SK-N-MC (cell line): ENCODE measurements at regions not wholly inside any gene's neighbourhood (a gene's known extent, or its start where the extent isn't known, plus 50 kb on each side); places are given as distances from the start of the nearest gene placed in this dataset.

Source experiments
- EZH2 ChIP-seq: fragments of 200-600 bp; sonication (generic); IDR thresholded peaks from one replicate; pipeline ENCODE4 v1.6.1; 2017; ENCODE audit warnings: antibody characterized with exemption
- FOXP2 ChIP-seq: optimal IDR thresholded peaks from 2 replicates; pipeline ENCODE3; 2011; ENCODE audit warnings: mild to moderate bottlenecking, moderate library complexity; ENCODE audit not compliant: insufficient read depth; ENCODE audit errors: extremely low read length, control extremely low read depth
- POLR2AphosphoS5 ChIP-seq: IDR thresholded peaks from 2 replicates; pipeline ENCODE4 v1.6.1; 2012; ENCODE audit warnings: mild to moderate bottlenecking, low read depth, low read length, borderline replicate concordance

DNA sequence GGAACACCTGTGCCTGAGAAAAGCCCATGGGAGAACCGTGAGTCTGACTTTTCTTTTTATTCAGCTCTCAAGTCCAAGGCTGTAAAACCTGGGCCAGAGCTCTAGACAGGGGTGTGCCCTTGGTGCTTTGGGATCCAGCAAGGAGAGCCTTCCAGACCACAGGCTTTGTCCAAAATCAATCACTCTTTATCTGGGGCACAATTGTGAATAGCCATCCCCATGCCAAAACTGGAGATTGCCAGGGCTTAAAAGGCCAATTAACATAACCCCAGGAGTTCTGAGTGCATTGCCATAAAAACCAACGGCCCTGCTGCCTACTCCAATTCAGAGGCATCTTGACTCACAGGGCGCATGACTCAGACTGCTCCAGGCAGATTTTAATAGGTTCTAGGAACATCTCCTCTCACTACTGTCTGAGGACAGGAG lies 391.8 kb downstream of the ARHGEF28 start:
- no peak for TF ChIP-seq POLR2AphosphoS5
- TF ChIP-seq EZH2, result no peak
- no peak for TF ChIP-seq FOXP2
